ENCODE measurements at regions not wholly inside any gene's neighbourhood (a gene's known extent, or its start where the extent isn't known, plus 50 kb on each side); places are given as distances from the start of the nearest gene placed in this dataset.

- no peak for TF ChIP-seq ZNF473 (tag by site-specific recombination; IDR thresholded peaks at IDR 0.05)
Measured at GRCh38 chrX:39425124-39425806, 624.0 kb downstream of the MID1IP1 start (continued).

GRCh38 chrX:39426101-39426500, 624.8 kb downstream of the MID1IP1 start:
- POLR2A ChIA-PET = no interaction called here

GRCh38 chrX:39427492-39427891, 626.2 kb downstream of the MID1IP1 start:
- CTCF ChIA-PET = interaction anchor here (0.6 kb wide), 1 partner anchor 1590 kb away, joined by 3 read pairs; no protein-coding TSS in a partner anchor
- Histone ChIP-seq H3K27ac (ENCODE audit: extremely low read depth, low read depth, low read length) (no peak overlapping the region), H3K4me1 (ENCODE audit: control insufficient read depth, insufficient read depth, low read length) (0 out of 2 replicates have a peak, but pooled peaks cover 2% of the 10 kb centered on the region), H3K36me3 (ENCODE audit: control insufficient read depth in 2 of 2, insufficient read depth in 1 of 2, low read length in 2 of 2) (no peaks in the 10 kb centered on the region), H3K4me3 (ENCODE audit: low read depth, low read length) (no peak overlapping the region), H3K9me3 (ENCODE audit: control insufficient read depth, insufficient read depth, low read depth, low read length) (no peaks in the 10 kb centered on the region)
- POLR2A ChIA-PET = no interaction called here
- TF ChIP-seq ZNF140 (tag by site-specific recombination; IDR thresholded peaks at IDR 0.05) (no peak), ZNF473 (tag by site-specific recombination; IDR thresholded peaks at IDR 0.05) (no peak), ZNF114 (tag by site-specific recombination; IDR thresholded peaks at IDR 0.05) (no peak)

More at GRCh38 chrX:39426101-39426500, 624.8 kb downstream of the MID1IP1 start:
- CTCF ChIA-PET = no interaction called here
- Histone ChIP-seq H3K27ac (ENCODE audit: extremely low read depth, low read depth, low read length) (no peak overlapping the region), H3K4me3 (ENCODE audit: low read depth, low read length) (no peak overlapping the region), H3K36me3 (ENCODE audit: control insufficient read depth in 2 of 2, insufficient read depth in 1 of 2, low read length in 2 of 2) (no peaks in the 10 kb centered on the region), H3K9me3 (ENCODE audit: control insufficient read depth, insufficient read depth, low read depth, low read length) (no peaks in the 10 kb centered on the region), H3K4me1 (ENCODE audit: control insufficient read depth, insufficient read depth, low read length) (no peaks in the 10 kb centered on the region)
- TF ChIP-seq PBX3 (CRISPR knock-in tag; IDR thresholded peaks at IDR 0.05) = no peak
- no peak for TF ChIP-seq ZNF544 (tag by site-specific recombination; IDR thresholded peaks at IDR 0.05)
- TF ChIP-seq ZBTB26 (tag by site-specific recombination; optimal IDR thresholded peaks at IDR 0.05) = no peak
- TF ChIP-seq ZNF792 (tag by site-specific recombination; IDR thresholded peaks at IDR 0.05) = no peak
- TF ChIP-seq ZNF624 (tag by site-specific recombination; IDR thresholded peaks at IDR 0.05) = no peak
- no peak for TF ChIP-seq KLF9 (tag by site-specific recombination; IDR thresholded peaks at IDR 0.05; ENCODE audit: low read depth)
- no peak for TF ChIP-seq ZNF692 (tag by site-specific recombination; IDR thresholded peaks at IDR 0.05)
- TF ChIP-seq ZNF433 (tag by site-specific recombination; IDR thresholded peaks at IDR 0.05; ENCODE audit: low read depth) = no peak
- no peak for TF ChIP-seq BCL11B (tag by site-specific recombination; IDR thresholded peaks at IDR 0.05; ENCODE audit: low read depth)
- TF ChIP-seq ZNF664 (tag by site-specific recombination; IDR thresholded peaks at IDR 0.05) = no peak

- no peak overlapping the region for H3K4me3 ChIP-seq (ENCODE audit: low read depth, low read length)
- no peaks in the 10 kb centered on the region for H3K36me3 ChIP-seq (ENCODE audit: control insufficient read depth in 2 of 2, insufficient read depth in 1 of 2, low read length in 2 of 2)
- no peaks in the 10 kb centered on the region for H3K9me3 ChIP-seq (ENCODE audit: control insufficient read depth, insufficient read depth, low read depth, low read length)
- H3K27ac ChIP-seq (ENCODE audit: extremely low read depth, low read depth, low read length) = no peak overlapping the region
- ChIA-PET POLR2A (no interaction called here), CTCF (interaction anchor here (0.6 kb wide), 1 partner anchor 1590 kb away, joined by 3 read pairs; no protein-coding TSS in a partner anchor)
- H3K4me1 ChIP-seq (ENCODE audit: control insufficient read depth, insufficient read depth, low read length) = 0 out of 2 replicates have a peak, but pooled peaks cover 2% of the 10 kb centered on the region
- TF ChIP-seq ZNF610 (tag by site-specific recombination; IDR thresholded peaks at IDR 0.05; ENCODE audit: borderline replicate concordance) (no peak), ZNF26 (tag by site-specific recombination; IDR thresholded peaks at IDR 0.05) (no peak), ZNF174 (tag by site-specific recombination; IDR thresholded peaks at IDR 0.05) (no peak), ZNF341 (tag by site-specific recombination; IDR thresholded peaks at IDR 0.05; ENCODE audit: low read depth) (no peak), PRDM4 (tag by site-specific recombination; IDR thresholded peaks at IDR 0.05) (no peak), ZNF146 (tag by site-specific recombination; IDR thresholded peaks at IDR 0.05) (no peak), ZNF223 (tag by site-specific recombination; IDR thresholded peaks at IDR 0.05) (no peak), ZNF112 (tag by site-specific recombination; IDR thresholded peaks at IDR 0.05) (no peak), GLIS1 (tag by site-specific recombination; IDR thresholded peaks at IDR 0.05) (no peak), ZNF138 (tag by site-specific recombination; IDR thresholded peaks at IDR 0.05; ENCODE audit: borderline replicate concordance) (no peak)
Measured at GRCh38 chrX:39427906-39428305, 626.6 kb downstream of the MID1IP1 start.

Data from HEK293 (cell line).